ENCODE measurements at regions not wholly inside any gene's neighbourhood (a gene's known extent, or its start where the extent isn't known, plus 50 kb on each side); places are given as distances from the start of the nearest gene placed in this dataset.

DNA sequence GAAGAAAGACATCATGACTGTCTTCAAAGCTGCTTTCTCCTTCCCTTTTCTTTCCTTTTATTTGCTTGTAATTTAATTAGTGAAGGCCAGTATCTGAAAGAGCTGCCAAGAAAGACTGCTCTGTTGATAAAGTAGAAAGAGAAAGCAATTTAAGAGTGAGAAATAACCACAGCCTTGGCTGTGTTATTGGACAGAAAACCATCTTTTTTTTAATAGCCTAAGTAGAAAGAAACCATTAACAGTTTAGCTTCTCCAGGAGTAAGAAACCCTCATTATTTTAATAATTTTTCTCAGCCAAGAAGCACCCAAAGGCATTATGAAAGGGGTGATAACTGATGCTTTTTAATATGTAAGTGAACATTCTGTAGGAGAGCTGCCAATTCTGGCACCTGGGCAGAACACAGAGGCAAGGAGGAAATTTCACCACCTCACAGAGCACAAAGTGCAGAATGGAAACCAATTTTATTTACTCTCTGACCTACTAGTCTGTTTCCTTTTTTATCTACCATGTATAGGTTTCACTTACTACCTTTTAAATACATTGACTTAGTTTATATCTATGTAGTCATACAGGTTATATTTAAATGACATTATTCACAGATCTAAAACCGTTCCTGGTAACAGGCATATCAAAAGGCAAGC lies 703.2 kb downstream of the MRPL39 start:
- H3K27me3 ChIP-seq (ENCODE audit: insufficient read depth, low read length), result no peaks in the 10 kb centered on the region
- TF ChIP-seq, protein P1, sequence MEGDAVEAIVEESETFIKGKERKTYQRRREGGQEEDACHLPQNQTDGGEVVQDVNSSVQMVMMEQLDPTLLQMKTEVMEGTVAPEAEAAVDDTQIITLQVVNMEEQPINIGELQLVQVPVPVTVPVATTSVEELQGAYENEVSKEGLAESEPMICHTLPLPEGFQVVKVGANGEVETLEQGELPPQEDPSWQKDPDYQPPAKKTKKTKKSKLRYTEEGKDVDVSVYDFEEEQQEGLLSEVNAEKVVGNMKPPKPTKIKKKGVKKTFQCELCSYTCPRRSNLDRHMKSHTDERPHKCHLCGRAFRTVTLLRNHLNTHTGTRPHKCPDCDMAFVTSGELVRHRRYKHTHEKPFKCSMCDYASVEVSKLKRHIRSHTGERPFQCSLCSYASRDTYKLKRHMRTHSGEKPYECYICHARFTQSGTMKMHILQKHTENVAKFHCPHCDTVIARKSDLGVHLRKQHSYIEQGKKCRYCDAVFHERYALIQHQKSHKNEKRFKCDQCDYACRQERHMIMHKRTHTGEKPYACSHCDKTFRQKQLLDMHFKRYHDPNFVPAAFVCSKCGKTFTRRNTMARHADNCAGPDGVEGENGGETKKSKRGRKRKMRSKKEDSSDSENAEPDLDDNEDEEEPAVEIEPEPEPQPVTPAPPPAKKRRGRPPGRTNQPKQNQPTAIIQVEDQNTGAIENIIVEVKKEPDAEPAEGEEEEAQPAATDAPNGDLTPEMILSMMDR (IDR thresholded peaks at IDR 0.05; ENCODE audit: insufficient read depth, low read depth, low read length), result no peak
- Mint-ChIP-seq H3K4me3 (ENCODE audit: unreplicated experiment) (no peak overlapping the region), H3K9me3 (ENCODE audit: unreplicated experiment) (peaks cover under 1% of the 10 kb centered on the region), H3K4me1 (ENCODE audit: low read depth, unreplicated experiment) (no peaks in the 10 kb centered on the region), H3K27me3 (ENCODE audit: low read depth, unreplicated experiment) (no peaks in the 10 kb centered on the region), H3K36me3 (ENCODE audit: low read depth, unreplicated experiment) (no peaks in the 10 kb centered on the region), H3K27ac (ENCODE audit: unreplicated experiment) (no peak overlapping the region)
- no peak overlapping the region for H3K27ac ChIP-seq (ENCODE audit: low read depth, low read length)
- DNase-seq (ENCODE audit: low read depth) (peak; percentile 14), FAIRE-seq (no peak)
- H4K20me1 ChIP-seq (ENCODE audit: insufficient read depth, low read length), result no peaks in the 10 kb centered on the region
- H2AFZ ChIP-seq (ENCODE audit: low read depth, low read length), result no peak overlapping the region
- no peaks in the 10 kb centered on the region for H3K4me1 ChIP-seq (ENCODE audit: insufficient read depth, low read length)
- no peak overlapping the region for H3K4me2 ChIP-seq (ENCODE audit: low read length)
- H3K4me3 ChIP-seq (ENCODE audit: insufficient read depth, low read depth, low read length), result no peak overlapping the region
- H3K9me3 ChIP-seq (ENCODE audit: insufficient read depth, low read depth, low read length), result no peaks in the 10 kb centered on the region
- H3K9ac ChIP-seq (ENCODE audit: low read length), result no peak overlapping the region
- no peaks in the 10 kb centered on the region for H3K36me3 ChIP-seq (ENCODE audit: insufficient read depth, low read length)
- no peaks in the 10 kb centered on the region for H3K79me2 ChIP-seq (ENCODE audit: insufficient read depth, low read length)

DNA sequence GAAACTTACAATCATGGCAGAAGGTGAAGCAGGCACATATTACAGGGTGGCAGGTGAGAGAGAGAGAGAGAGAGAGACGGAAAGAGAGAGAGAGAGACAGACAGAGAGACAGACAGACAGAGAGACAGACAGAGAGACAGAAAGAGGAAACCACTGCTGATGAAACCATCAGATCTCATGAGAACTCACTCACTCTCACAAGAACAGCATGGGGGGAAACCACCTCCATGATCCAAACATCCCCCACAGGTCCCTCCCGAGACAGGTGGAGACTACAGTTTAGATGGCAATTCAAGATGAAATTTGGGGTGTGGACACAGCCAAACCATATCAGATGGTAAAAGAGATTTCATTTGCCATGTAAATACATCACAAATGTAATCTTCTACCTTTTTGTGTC lies 708.1 kb downstream of the MRPL39 start:
- H3K79me2 ChIP-seq (ENCODE audit: insufficient read depth, low read length), result no peaks in the 10 kb centered on the region
- no peaks in the 10 kb centered on the region for H3K9me3 ChIP-seq (ENCODE audit: insufficient read depth, low read depth, low read length)
- Mint-ChIP-seq H3K36me3 (ENCODE audit: low read depth, unreplicated experiment) (no peaks in the 10 kb centered on the region), H3K27ac (ENCODE audit: unreplicated experiment) (no peak overlapping the region), H3K9me3 (ENCODE audit: unreplicated experiment) (no peaks in the 10 kb centered on the region), H3K4me3 (ENCODE audit: unreplicated experiment) (no peak overlapping the region), H3K4me1 (ENCODE audit: low read depth, unreplicated experiment) (no peaks in the 10 kb centered on the region), H3K27me3 (ENCODE audit: low read depth, unreplicated experiment) (no peaks in the 10 kb centered on the region)
- DNase-seq (ENCODE audit: low read depth) (no peak), FAIRE-seq (no peak)
- no peak overlapping the region for H3K4me2 ChIP-seq (ENCODE audit: low read length)
- TF ChIP-seq, protein P1 (IDR thresholded peaks at IDR 0.05; ENCODE audit: insufficient read depth, low read depth, low read length), result no peak
- no peak for TF ChIP-seq EZH2 (IDR thresholded peaks at IDR 0.05; ENCODE audit: insufficient read depth, low read length)
- no peaks in the 10 kb centered on the region for H4K20me1 ChIP-seq (ENCODE audit: insufficient read depth, low read length)
- H3K27me3 ChIP-seq (ENCODE audit: insufficient read depth, low read length), result no peaks in the 10 kb centered on the region
- no peaks in the 10 kb centered on the region for H3K4me1 ChIP-seq (ENCODE audit: insufficient read depth, low read length)
- no peak overlapping the region for H3K9ac ChIP-seq (ENCODE audit: low read length)
- H2AFZ ChIP-seq (ENCODE audit: low read depth, low read length), result no peak overlapping the region
- H3K36me3 ChIP-seq (ENCODE audit: insufficient read depth, low read length), result no peaks in the 10 kb centered on the region
- no peak overlapping the region for H3K27ac ChIP-seq (ENCODE audit: low read depth, low read length)
- no peak overlapping the region for H3K4me3 ChIP-seq (ENCODE audit: insufficient read depth, low read depth, low read length)

DNA sequence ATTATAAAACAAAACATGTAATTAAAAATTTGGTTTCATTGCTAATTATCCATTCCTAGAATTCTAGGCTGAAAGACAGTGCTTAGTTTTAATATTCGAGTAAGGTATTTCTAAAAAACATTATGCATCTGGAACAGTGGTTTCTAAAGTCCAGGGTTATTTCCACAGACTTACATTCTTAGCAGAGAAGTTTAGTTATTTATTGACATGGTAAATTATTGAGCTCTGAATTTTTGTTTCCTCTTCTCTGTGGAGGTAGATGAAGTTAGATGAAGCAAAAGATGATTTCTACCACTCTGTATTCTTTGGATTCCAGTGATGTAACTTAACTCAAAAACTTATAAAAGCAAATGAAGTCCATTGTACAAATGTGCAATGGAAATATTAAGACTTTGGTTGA lies 709.4 kb downstream of the MRPL39 start:
- H3K9me3 Mint-ChIP-seq (ENCODE audit: unreplicated experiment), result no peaks in the 10 kb centered on the region
- Histone ChIP-seq H3K79me2 (ENCODE audit: insufficient read depth, low read length) (no peaks in the 10 kb centered on the region), H3K9me3 (ENCODE audit: insufficient read depth, low read depth, low read length) (no peaks in the 10 kb centered on the region), H3K36me3 (ENCODE audit: insufficient read depth, low read length) (no peaks in the 10 kb centered on the region), H2AFZ (ENCODE audit: low read depth, low read length) (no peak overlapping the region), H4K20me1 (ENCODE audit: insufficient read depth, low read length) (no peaks in the 10 kb centered on the region), H3K27ac (ENCODE audit: low read depth, low read length) (no peak overlapping the region), H3K4me2 (ENCODE audit: low read length) (no peak overlapping the region), H3K9ac (ENCODE audit: low read length) (no peak overlapping the region), H3K4me3 (ENCODE audit: insufficient read depth, low read depth, low read length) (no peak overlapping the region), H3K4me1 (ENCODE audit: insufficient read depth, low read length) (no peaks in the 10 kb centered on the region), H3K27me3 (ENCODE audit: insufficient read depth, low read length) (no peaks in the 10 kb centered on the region)
- no peak overlapping the region for H3K27ac Mint-ChIP-seq (ENCODE audit: unreplicated experiment)
- TF ChIP-seq EZH2 (IDR thresholded peaks at IDR 0.05; ENCODE audit: insufficient read depth, low read length), result no peak
- H3K4me3 Mint-ChIP-seq (ENCODE audit: unreplicated experiment), result no peak overlapping the region
- no peaks in the 10 kb centered on the region for H3K27me3 Mint-ChIP-seq (ENCODE audit: low read depth, unreplicated experiment)
- H3K4me1 Mint-ChIP-seq (ENCODE audit: low read depth, unreplicated experiment), result no peaks in the 10 kb centered on the region
- FAIRE-seq, result no peak
- no peak for DNase-seq (ENCODE audit: low read depth)
- no peaks in the 10 kb centered on the region for H3K36me3 Mint-ChIP-seq (ENCODE audit: low read depth, unreplicated experiment)

All from astrocyte (in vitro differentiated cells and primary cell).